ENCODE measurements at regions not wholly inside any gene's neighbourhood (a gene's known extent, or its start where the extent isn't known, plus 50 kb on each side); places are given as distances from the start of the nearest gene placed in this dataset.
"Not testable (repeated sequence)": the region's sequence is repeated elsewhere in the genome, so short reads cannot be mapped to it uniquely, and the experiment has no call there.

DNA sequence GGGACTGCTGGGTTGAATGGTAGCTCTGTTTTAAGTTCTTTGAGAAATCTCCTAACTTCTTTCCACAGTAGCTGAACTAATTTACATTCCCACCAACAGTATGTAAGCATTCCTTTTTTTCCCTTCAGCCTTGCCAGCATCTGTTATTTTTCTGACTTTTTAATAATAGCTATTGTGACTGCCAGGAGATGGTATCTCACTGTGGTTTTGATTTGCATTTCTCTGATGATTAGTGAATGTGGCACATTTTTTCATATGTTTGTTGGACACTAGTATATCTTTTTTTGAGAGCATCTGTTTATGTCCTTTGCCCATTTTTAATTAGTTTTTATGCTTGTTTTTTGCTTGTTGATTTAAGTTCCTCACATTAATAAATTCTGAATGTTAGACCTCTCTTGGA is 990.8 kb downstream of the GATA3 start:
- H3K4me3 ChIP-seq (ENCODE audit: low read depth, low read length), result no peak overlapping the region
- TF ChIP-seq, protein P1, sequence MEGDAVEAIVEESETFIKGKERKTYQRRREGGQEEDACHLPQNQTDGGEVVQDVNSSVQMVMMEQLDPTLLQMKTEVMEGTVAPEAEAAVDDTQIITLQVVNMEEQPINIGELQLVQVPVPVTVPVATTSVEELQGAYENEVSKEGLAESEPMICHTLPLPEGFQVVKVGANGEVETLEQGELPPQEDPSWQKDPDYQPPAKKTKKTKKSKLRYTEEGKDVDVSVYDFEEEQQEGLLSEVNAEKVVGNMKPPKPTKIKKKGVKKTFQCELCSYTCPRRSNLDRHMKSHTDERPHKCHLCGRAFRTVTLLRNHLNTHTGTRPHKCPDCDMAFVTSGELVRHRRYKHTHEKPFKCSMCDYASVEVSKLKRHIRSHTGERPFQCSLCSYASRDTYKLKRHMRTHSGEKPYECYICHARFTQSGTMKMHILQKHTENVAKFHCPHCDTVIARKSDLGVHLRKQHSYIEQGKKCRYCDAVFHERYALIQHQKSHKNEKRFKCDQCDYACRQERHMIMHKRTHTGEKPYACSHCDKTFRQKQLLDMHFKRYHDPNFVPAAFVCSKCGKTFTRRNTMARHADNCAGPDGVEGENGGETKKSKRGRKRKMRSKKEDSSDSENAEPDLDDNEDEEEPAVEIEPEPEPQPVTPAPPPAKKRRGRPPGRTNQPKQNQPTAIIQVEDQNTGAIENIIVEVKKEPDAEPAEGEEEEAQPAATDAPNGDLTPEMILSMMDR (IDR thresholded peaks at IDR 0.05; ENCODE audit: borderline replicate concordance, insufficient read depth, low read depth, low read length), result no peak

DNA sequence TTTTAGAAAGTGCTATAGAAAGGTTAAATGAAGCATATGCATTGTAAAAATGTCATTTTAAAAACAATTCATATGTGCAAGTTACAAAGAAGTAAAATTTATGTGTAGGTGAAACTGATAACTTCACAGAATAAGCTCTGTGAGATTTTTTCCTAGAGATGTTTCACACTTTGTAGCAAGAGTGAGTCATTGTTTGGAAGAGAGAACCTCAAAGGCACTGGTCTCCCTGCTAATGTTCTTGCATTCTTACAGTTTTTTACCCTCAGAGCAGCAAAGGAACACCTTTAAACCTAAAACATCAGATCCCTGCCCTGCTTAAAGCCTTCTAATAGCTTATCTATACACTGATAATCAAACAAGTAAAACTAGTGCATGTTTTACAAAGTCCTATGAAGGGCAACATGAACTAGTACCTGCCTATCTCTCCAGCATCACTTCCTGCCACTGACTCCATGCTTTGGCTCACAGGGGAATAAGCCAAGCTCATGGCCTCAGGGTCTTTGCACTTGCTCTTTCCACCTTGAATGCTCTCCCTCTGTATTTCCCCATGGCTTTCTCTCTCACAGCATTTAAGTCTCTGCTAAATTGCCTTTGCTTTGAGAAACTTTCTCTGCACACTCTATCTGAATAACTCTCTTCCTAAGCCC is 997.0 kb downstream of the GATA3 start:
- TF ChIP-seq, protein P1 (IDR thresholded peaks at IDR 0.05; ENCODE audit: borderline replicate concordance, insufficient read depth, low read depth, low read length), result no peak

DNA sequence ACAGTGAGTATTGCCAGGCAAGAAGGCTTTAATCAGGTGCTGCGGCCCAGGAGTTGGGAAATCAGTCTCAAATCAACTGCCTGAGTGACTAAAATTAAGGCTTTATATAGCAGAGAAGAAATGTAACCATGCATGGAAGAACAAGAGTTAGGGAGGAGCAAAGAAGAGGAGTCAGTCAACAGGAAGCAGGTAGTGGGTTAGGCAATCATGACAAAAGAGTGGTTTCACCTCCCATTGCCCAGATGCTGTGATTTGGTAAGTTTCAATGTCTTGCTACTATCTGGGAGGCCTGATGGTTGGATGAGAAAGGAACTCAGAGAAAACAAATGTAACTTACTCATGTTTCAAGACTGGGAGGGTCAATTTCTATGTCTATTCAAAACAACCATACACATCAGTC is 998.3 kb downstream of the GATA3 start:
- TF ChIP-seq, protein P1 (IDR thresholded peaks at IDR 0.05; ENCODE audit: borderline replicate concordance, insufficient read depth, low read depth, low read length), result no peak

More for the DNA sequence above, 997.0 kb downstream of the GATA3 start:
- H3K4me3 ChIP-seq (ENCODE audit: low read depth, low read length), result no peak overlapping the region

DNA sequence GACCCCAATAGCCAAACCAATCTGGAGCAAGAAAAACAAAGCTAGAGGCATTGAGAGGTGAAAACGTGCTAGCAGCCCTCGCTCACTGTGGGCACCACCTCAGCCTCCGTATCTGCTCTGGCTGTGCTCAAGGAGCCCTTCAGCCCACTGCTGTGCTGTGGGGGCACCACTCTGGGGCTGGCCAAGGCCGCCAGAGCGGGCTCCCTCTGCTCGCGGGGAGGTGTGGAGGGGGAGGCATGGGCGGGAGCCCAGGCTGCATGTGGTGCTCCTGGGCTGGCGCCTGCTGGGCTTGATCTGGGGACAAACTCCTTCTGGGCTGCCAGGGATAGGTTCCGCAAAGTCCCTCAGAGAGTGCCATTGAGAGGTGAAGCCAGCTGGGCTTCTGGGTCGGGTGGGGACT is 1002.0 kb downstream of the GATA3 start:
- TF ChIP-seq, protein P1 (IDR thresholded peaks at IDR 0.05; ENCODE audit: borderline replicate concordance, insufficient read depth, low read depth, low read length), result no peak
- no peak overlapping the region for H3K4me3 ChIP-seq (ENCODE audit: low read depth, low read length)

More for the DNA sequence above, 998.3 kb downstream of the GATA3 start:
- no peak overlapping the region for H3K4me3 ChIP-seq (ENCODE audit: low read depth, low read length)

DNA sequence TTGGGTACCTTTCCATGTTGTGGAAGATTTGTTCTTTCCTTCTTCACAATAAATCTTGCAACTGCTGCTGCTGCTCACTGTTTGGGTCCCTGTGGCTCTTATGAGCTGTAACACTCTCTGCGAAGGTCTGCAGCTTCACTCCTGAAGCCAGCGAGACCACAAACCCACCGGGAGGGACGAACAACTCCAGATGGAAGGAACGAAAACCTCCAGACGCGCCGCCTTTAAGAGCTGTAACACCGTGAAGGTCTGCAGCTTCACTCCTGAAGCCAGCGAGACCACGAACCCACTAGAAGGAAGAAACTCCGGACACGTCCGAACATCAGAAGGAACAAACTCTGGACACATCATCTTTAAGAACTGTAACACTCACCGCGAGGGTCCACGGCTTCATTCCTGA is 1002.8 kb downstream of the GATA3 start:
- not testable (repeated sequence) for H3K4me3 ChIP-seq (ENCODE audit: low read depth, low read length)

DNA sequence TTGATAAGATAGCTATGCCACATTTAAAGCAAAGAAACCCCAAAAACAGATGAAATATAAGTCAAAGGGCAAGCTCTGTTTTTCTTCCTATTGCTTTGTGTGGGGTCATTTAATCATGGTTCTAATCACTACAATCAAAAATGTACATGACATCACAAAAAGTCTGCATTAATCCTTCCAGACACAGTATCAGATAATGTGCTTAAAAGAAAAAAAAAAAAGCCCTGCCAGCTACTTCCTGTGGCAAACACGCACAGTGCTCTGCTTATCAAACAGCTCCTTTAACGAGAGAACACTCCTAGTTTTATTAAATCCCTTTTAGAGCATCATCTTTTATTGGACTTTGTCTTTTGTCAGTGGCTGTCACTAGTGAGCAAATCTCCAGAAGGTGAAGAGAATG is 1005.8 kb downstream of the GATA3 start:
- no peak overlapping the region for H3K4me3 ChIP-seq (ENCODE audit: low read depth, low read length)
- TF ChIP-seq, protein P1 (IDR thresholded peaks at IDR 0.05; ENCODE audit: borderline replicate concordance, insufficient read depth, low read depth, low read length), result no peak

DNA sequence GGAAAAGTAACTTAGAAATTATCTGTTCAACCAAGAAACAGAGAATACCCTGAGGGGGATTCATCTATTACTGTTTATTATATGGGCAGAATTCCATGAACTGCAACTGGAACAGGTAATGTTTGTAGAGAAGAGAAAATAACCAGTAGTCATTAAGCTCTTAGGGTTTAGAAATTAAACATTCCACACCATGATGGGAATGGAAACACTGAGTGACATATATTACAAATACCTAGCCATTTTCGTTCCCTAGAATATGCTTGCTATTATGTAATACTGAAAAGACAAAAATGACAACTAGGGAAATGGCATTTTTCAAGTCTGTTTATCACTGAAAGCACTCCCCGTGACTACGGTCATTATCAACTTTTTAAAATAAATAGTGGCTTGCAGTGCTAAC is 1007.4 kb downstream of the GATA3 start:
- H3K4me3 ChIP-seq (ENCODE audit: low read depth, low read length), result no peak overlapping the region
- TF ChIP-seq, protein P1 (IDR thresholded peaks at IDR 0.05; ENCODE audit: borderline replicate concordance, insufficient read depth, low read depth, low read length), result no peak

Measured in GM12875 (cell line).